ENCODE measurements at regions not wholly inside any gene's neighbourhood (a gene's known extent, or its start where the extent isn't known, plus 50 kb on each side); places are given as distances from the start of the nearest gene placed in this dataset.
"Not testable (repeated sequence)": the region's sequence is repeated elsewhere in the genome, so short reads cannot be mapped to it uniquely, and the experiment has no call there.

GRCh38 chr7:42560866-42561265, 323.9 kb upstream of the GLI3 start:
- DNase-seq = no peak

- DNase-seq = not testable (repeated sequence)
These were observed 317.9 kb upstream of the GLI3 start for GRCh38 chr7:42554932-42555331.

GRCh38 chr7:42552227-42552626, 315.2 kb upstream of the GLI3 start:
- DNase-seq = no peak

- no peak for DNase-seq
These were observed 313.9 kb upstream of the GLI3 start for GRCh38 chr7:42550706-42551470.

GRCh38 chr7:42549866-42550485, 313.0 kb upstream of the GLI3 start:
- no peak for DNase-seq

- no peak for DNase-seq
These were observed 312.0 kb upstream of the GLI3 start for GRCh38 chr7:42548816-42549611.

GRCh38 chr7:42545049-42545724, 308.2 kb upstream of the GLI3 start:
- no peak for DNase-seq

- DNase-seq = no peak
These were observed 306.9 kb upstream of the GLI3 start for GRCh38 chr7:42543953-42544352.

GRCh38 chr7:42542446-42542845, 305.4 kb upstream of the GLI3 start:
- DNase-seq = not testable (repeated sequence)

GRCh38 chr7:42534441-42534840, 297.4 kb upstream of the GLI3 start:
- no peak for DNase-seq

- DNase-seq = no peak
These were observed 290.0 kb upstream of the GLI3 start for GRCh38 chr7:42527004-42527403.

GRCh38 chr7:42522227-42522991, 285.4 kb upstream of the GLI3 start:
- DNase-seq = no peak

- DNase-seq = no peak
These were observed 274.0 kb upstream of the GLI3 start for GRCh38 chr7:42511027-42511426.

GRCh38 chr7:42506097-42506496, 269.1 kb upstream of the GLI3 start:
- no peak for DNase-seq

- no peak for DNase-seq
These were observed 265.0 kb upstream of the GLI3 start for GRCh38 chr7:42502022-42502421.

GRCh38 chr7:42495256-42495655, 258.2 kb upstream of the GLI3 start:
- DNase-seq = no peak

- DNase-seq = no peak
These were observed 257.7 kb upstream of the GLI3 start for GRCh38 chr7:42494736-42495135.

- DNase-seq = no peak
These were observed 257.2 kb upstream of the GLI3 start for GRCh38 chr7:42494199-42494710.

- DNase-seq = no peak
These were observed 256.6 kb upstream of the GLI3 start for GRCh38 chr7:42493436-42494198.

GRCh38 chr7:42492920-42493319, 255.9 kb upstream of the GLI3 start:
- no peak for DNase-seq

- no peak for DNase-seq
These were observed 254.1 kb upstream of the GLI3 start for GRCh38 chr7:42491106-42491505.
